ENCODE measurements at regions not wholly inside any gene's neighbourhood (a gene's known extent, or its start where the extent isn't known, plus 50 kb on each side); places are given as distances from the start of the nearest gene placed in this dataset.

DNA sequence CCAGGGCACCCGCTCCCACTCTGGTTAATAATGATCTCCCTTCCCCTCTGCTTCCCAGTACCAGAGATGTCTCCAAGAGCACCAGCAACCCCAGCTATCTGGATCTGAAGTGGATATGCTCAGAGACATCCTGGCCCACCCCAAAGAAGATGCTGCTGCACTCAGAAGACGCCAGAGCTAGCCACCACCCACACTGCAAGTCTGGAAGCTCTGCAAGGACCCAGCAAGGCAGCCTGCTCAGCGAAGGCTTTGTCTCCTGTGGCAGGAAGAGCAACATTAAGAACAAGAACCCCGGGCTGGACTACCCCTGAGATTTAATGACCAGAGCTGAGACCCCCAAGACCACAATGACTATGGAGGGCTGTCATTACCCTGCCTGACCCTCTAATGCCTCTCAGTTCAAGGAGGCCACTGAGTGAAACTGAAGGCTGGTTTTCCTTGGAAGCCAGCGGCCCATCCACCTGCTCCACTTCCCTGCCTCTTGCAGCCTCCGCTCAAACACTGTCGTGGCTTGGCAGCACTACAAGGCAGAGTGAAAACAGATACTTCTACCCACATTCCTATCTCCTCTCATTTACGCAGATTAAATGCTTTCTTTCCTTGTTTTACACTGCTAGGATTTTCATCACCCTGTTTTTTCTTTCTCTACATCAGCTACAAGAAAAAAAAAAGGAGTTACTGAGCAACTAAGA is 202.2 kb downstream of the SNX10 start:
- H3K9me3 ChIP-seq (replicated peaks; ENCODE audit: control insufficient read depth, insufficient read depth, low read depth, low read length), result no peaks in the 10 kb centered on the region
- DNase-seq (ENCODE audit: extremely low read depth in 1 of 4, low spot score in 3 of 4) (no peak), ATAC-seq (no peak), FAIRE-seq (no peak)
- H3K4me2 ChIP-seq (ENCODE audit: insufficient read depth, low read length), result no peak overlapping the region
- intact Hi-C loops (cut with micrococcal nuclease) (no loop called here), in situ Hi-C loops (cut with MboI) (loop anchor here (25.0 kb wide), 1 partner anchor 107 kb away; no protein-coding TSS in a partner anchor)
- H3K9me1 ChIP-seq (ENCODE audit: control insufficient read depth, insufficient read depth, low read length), result no peaks in the 10 kb centered on the region
- H3K27me3 ChIP-seq (ENCODE audit: control insufficient read depth in 2 of 2, insufficient read depth in 2 of 2, low read length in 2 of 2), result peaks cover 21 to 35% of the 10 kb centered on the region in 2 experiments
- no peak for TF ChIP-seq RBM22 (IDR thresholded peaks at IDR 0.05; ENCODE audit: low read depth, low read length, poor library complexity, severe bottlenecking)
- no peak for TF ChIP-seq RFX7 (CRISPR knock-in tag; IDR thresholded peaks at IDR 0.05)
- no peak for TF ChIP-seq NCOA1 (IDR thresholded peaks at IDR 0.05; ENCODE audit: low read depth)
- peaks cover 3 to 5% of the 10 kb centered on the region in 2 experiments; a peak in 3 of 5 replicates for H3K4me1 ChIP-seq (replicated peaks in 1 of 2; ENCODE audit: control insufficient read depth in 2 of 2, insufficient read depth in 2 of 2, low read length in 2 of 2)
- no peak overlapping the region for H3K4me3 ChIP-seq
- POLR2A ChIA-PET, result interaction anchor here (1.1 to 1.2 kb wide), 2 partner anchors 10 to 54 kb away, joined by 3 to 4 read pairs; no protein-coding TSS in a partner anchor
- H3K79me2 ChIP-seq (ENCODE audit: control insufficient read depth, insufficient read depth, low read length), result no peaks in the 10 kb centered on the region
- H3K36me3 ChIP-seq (ENCODE audit: control insufficient read depth, insufficient read depth, low read length), result no peaks in the 10 kb centered on the region
- CTCF ChIA-PET (ENCODE audit: low intra/inter-chr PET ratio), result no interaction called here
- no peaks in the 10 kb centered on the region for H4K20me1 ChIP-seq (replicated peaks; ENCODE audit: control insufficient read depth, insufficient read depth, low read length)
- H2AFZ ChIP-seq (ENCODE audit: low read depth, low read length), result no peak overlapping the region
- no TSS peak for BruUV-seq (replicated peaks)
- WGBS (ENCODE audit: insufficient coverage, low coverage, missing lambda C conversion rate), result 0% methylated on average over 7 of the region's 8 CpGs
- H3K9ac ChIP-seq (ENCODE audit: insufficient read depth in 1 of 2, low read depth in 2 of 2, low read length in 2 of 2), result no peak overlapping the region
- H3K27ac ChIP-seq (ENCODE audit: extremely low read depth, low read depth, low read length), result no peak overlapping the region

DNA sequence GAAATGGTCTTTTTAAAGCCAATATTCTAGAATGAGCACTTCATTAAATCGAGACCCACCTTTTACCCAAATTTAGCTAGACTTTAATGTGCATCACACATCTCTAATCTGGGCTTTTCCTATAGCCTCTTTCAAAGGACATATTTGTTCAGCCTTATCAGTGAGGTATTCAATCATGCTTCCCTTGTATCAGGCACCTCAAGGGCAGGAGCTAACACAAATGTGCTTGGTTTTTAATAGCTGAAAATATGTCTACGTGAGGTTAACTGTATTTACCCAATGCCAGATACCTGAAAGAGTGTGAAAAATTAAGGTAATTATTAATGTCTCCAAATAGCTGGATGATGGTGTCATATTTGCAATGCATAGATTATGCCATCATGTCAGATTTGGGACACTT is 203.9 kb downstream of the SNX10 start:
- Histone ChIP-seq H3K9me3 (replicated peaks; ENCODE audit: control insufficient read depth, insufficient read depth, low read depth, low read length) (no peaks in the 10 kb centered on the region), H3K27me3 (ENCODE audit: control insufficient read depth in 2 of 2, insufficient read depth in 2 of 2, low read length in 2 of 2) (peaks cover 21 to 31% of the 10 kb centered on the region in 2 experiments), H3K36me3 (ENCODE audit: control insufficient read depth, insufficient read depth, low read length) (no peaks in the 10 kb centered on the region), H4K20me1 (replicated peaks; ENCODE audit: control insufficient read depth, insufficient read depth, low read length) (no peaks in the 10 kb centered on the region), H3K4me1 (replicated peaks in 1 of 2; ENCODE audit: control insufficient read depth in 2 of 2, insufficient read depth in 2 of 2, low read length in 2 of 2) (peaks cover 3 to 5% of the 10 kb centered on the region in 2 experiments; a peak in 3 of 5 replicates), H3K27ac (ENCODE audit: extremely low read depth, low read depth, low read length) (no peak overlapping the region), H3K9me1 (ENCODE audit: control insufficient read depth, insufficient read depth, low read length) (no peaks in the 10 kb centered on the region), H2AFZ (ENCODE audit: low read depth, low read length) (no peak overlapping the region), H3K4me2 (ENCODE audit: insufficient read depth, low read length) (no peak overlapping the region), H3K4me3 (no peak overlapping the region), H3K79me2 (ENCODE audit: control insufficient read depth, insufficient read depth, low read length) (no peaks in the 10 kb centered on the region), H3K9ac (ENCODE audit: insufficient read depth in 1 of 2, low read depth in 2 of 2, low read length in 2 of 2) (no peak overlapping the region)
- no peak for DNase-seq (ENCODE audit: extremely low read depth in 1 of 4, low spot score in 3 of 4)
- in situ Hi-C loops (cut with MboI), result loop anchor here (25.0 kb wide), 1 partner anchor 108 kb away; no protein-coding TSS in a partner anchor
- ATAC-seq, result no peak
- 0% methylated on average over 2 of the region's 2 CpGs for WGBS (ENCODE audit: insufficient coverage, low coverage, missing lambda C conversion rate)
- POLR2A ChIA-PET, result interaction anchor here (0.7 kb wide), 1 partner anchor 10 kb away, joined by 3 read pairs; no protein-coding TSS in a partner anchor
- BruUV-seq (replicated peaks), result no TSS peak
- FAIRE-seq, result no peak
- intact Hi-C loops (cut with micrococcal nuclease), result no loop called here
- CTCF ChIA-PET (ENCODE audit: low intra/inter-chr PET ratio), result no interaction called here
- TF ChIP-seq, protein P1, sequence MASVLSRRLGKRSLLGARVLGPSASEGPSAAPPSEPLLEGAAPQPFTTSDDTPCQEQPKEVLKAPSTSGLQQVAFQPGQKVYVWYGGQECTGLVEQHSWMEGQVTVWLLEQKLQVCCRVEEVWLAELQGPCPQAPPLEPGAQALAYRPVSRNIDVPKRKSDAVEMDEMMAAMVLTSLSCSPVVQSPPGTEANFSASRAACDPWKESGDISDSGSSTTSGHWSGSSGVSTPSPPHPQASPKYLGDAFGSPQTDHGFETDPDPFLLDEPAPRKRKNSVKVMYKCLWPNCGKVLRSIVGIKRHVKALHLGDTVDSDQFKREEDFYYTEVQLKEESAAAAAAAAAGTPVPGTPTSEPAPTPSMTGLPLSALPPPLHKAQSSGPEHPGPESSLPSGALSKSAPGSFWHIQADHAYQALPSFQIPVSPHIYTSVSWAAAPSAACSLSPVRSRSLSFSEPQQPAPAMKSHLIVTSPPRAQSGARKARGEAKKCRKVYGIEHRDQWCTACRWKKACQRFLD (CRISPR knock-in tag; IDR thresholded peaks at IDR 0.05), result no peak
- TF ChIP-seq, protein P2, sequence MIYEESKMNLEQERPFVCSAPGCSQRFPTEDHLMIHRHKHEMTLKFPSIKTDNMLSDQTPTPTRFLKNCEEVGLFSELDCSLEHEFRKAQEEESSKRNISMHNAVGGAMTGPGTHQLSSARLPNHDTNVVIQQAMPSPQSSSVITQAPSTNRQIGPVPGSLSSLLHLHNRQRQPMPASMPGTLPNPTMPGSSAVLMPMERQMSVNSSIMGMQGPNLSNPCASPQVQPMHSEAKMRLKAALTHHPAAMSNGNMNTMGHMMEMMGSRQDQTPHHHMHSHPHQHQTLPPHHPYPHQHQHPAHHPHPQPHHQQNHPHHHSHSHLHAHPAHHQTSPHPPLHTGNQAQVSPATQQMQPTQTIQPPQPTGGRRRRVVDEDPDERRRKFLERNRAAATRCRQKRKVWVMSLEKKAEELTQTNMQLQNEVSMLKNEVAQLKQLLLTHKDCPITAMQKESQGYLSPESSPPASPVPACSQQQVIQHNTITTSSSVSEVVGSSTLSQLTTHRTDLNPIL (CRISPR knock-in tag; IDR thresholded peaks at IDR 0.05), result no peak
- TF ChIP-seq FOXM1 (IDR thresholded peaks at IDR 0.05; ENCODE audit: low read depth) (no peak), FOXM1 (CRISPR knock-in tag; IDR thresholded peaks at IDR 0.05; ENCODE audit: low read depth) (no peak), ADNP (tag; IDR thresholded peaks at IDR 0.05) (no peak), GABPB2 (CRISPR knock-in tag; conservative IDR thresholded peaks at IDR 0.05) (no peak), CHD4 (IDR thresholded peaks at IDR 0.05; ENCODE audit: insufficient read depth, insufficient replicate concordance, low read depth, low read length, poor library complexity, severe bottlenecking) (no peak), RBM22 (IDR thresholded peaks at IDR 0.05; ENCODE audit: low read depth, low read length, poor library complexity, severe bottlenecking) (no peak)
- TF ChIP-seq, protein P3, sequence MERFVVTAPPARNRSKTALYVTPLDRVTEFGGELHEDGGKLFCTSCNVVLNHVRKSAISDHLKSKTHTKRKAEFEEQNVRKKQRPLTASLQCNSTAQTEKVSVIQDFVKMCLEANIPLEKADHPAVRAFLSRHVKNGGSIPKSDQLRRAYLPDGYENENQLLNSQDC (CRISPR knock-in tag; IDR thresholded peaks at IDR 0.05), result no peak

Measured in K562 (cell line).